ENCODE measurements at regions not wholly inside any gene's neighbourhood (a gene's known extent, or its start where the extent isn't known, plus 50 kb on each side); places are given as distances from the start of the nearest gene placed in this dataset.

DNA sequence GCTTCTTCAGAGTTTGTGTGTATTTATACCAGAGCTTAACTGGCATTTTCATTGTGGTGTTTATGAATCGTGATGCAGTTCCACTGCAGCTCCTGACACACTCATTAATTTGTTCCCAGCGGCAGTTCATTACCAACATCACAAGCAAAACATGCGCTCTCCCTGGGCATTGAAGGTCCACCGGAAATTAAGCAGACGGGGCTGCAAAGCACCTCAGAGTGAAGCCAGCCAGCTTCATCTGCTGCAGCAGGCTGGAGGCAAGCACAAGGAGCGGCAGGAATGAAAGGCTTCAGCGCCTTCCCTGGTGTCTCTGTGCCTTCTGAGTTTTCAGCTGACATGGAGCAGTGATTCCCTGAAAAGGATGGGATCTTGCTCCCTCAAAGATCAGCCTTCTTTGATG, 246.0 kb upstream of the SPTLC3 start:
- TF ChIP-seq CTCF (tag by site-specific recombination; IDR thresholded peaks at IDR 0.05): no peak
- no peak for TF ChIP-seq KLF8 (tag by site-specific recombination; IDR thresholded peaks at IDR 0.05)
